HG03469 (cell line): ENCODE measurements at regions not wholly inside any gene's neighbourhood (a gene's known extent, or its start where the extent isn't known, plus 50 kb on each side); places are given as distances from the start of the nearest gene placed in this dataset.
"Not testable (repeated sequence)": the region's sequence is repeated elsewhere in the genome, so short reads cannot be mapped to it uniquely, and the experiment has no call there.

Experiments
- ATAC-seq: cut with Tn5 transposase; IDR thresholded peaks from one replicate; pipeline ENCODE4 v1.9.1; 2021; ENCODE audit warnings: mild to moderate bottlenecking, moderate library complexity, moderate number of reproducible peaks; ENCODE audit not compliant: unreplicated experiment

GRCh38 chr1:189530162-189530561 lies 947.5 kb downstream of the BRINP3 start:
- no peak for ATAC-seq

GRCh38 chr1:189538271-189538670 lies 939.4 kb downstream of the BRINP3 start:
- no peak for ATAC-seq

- no peak for ATAC-seq
These were observed 927.2 kb downstream of the BRINP3 start for GRCh38 chr1:189550498-189550897.

- ATAC-seq = no peak
These were observed 913.9 kb downstream of the BRINP3 start for GRCh38 chr1:189563784-189564183.

- ATAC-seq = no peak
These were observed 909.8 kb downstream of the BRINP3 start for GRCh38 chr1:189567890-189568289.

- ATAC-seq = no peak
These were observed 881.5 kb downstream of the BRINP3 start for GRCh38 chr1:189596197-189596596.

GRCh38 chr1:189597083-189597482 lies 880.6 kb downstream of the BRINP3 start:
- no peak for ATAC-seq

GRCh38 chr1:189605226-189605625 lies 872.4 kb downstream of the BRINP3 start:
- ATAC-seq = no peak

- no peak for ATAC-seq
These were observed 871.6 kb downstream of the BRINP3 start for GRCh38 chr1:189606047-189606446.

GRCh38 chr1:189606795-189607476 lies 870.7 kb downstream of the BRINP3 start:
- ATAC-seq = no peak

- no peak for ATAC-seq
These were observed 870.1 kb downstream of the BRINP3 start for GRCh38 chr1:189607477-189608096.

GRCh38 chr1:189609167-189609566 lies 868.5 kb downstream of the BRINP3 start:
- no peak for ATAC-seq

GRCh38 chr1:189616893-189617292 lies 860.8 kb downstream of the BRINP3 start:
- no peak for ATAC-seq

- ATAC-seq = no peak
These were observed 857.9 kb downstream of the BRINP3 start for GRCh38 chr1:189619682-189620332.

GRCh38 chr1:189620471-189620870 lies 857.2 kb downstream of the BRINP3 start:
- ATAC-seq = no peak

- no peak for ATAC-seq
These were observed 854.3 kb downstream of the BRINP3 start for GRCh38 chr1:189623336-189623735.

GRCh38 chr1:189627427-189627826 lies 850.2 kb downstream of the BRINP3 start:
- ATAC-seq = no peak

GRCh38 chr1:189628857-189629256 lies 848.8 kb downstream of the BRINP3 start:
- no peak for ATAC-seq

- ATAC-seq = no peak
These were observed 844.0 kb downstream of the BRINP3 start for GRCh38 chr1:189633658-189634057.

GRCh38 chr1:189637041-189637440 lies 840.6 kb downstream of the BRINP3 start:
- ATAC-seq = no peak

GRCh38 chr1:189644156-189644555 lies 833.5 kb downstream of the BRINP3 start:
- not testable (repeated sequence) for ATAC-seq

GRCh38 chr1:189644970-189645369 lies 832.7 kb downstream of the BRINP3 start:
- no peak for ATAC-seq
